NB4 (cell line): ENCODE measurements at regions not wholly inside any gene's neighbourhood (a gene's known extent, or its start where the extent isn't known, plus 50 kb on each side); places are given as distances from the start of the nearest gene placed in this dataset.

Source experiments
- DNase-seq: peaks from one replicate; pipeline ENCODE4 v3.0.0; 2010; ENCODE audit warnings: low read depth
- H3K4me3 ChIP-seq: one replicate; pipeline ENCODE4 v1.5.1; 2011; ENCODE audit warnings: mild to moderate bottlenecking, low read depth, low read length, moderate library complexity
- MYC ChIP-seq: IDR thresholded peaks from 2 replicates; pipeline ENCODE4 v1.6.1; 2011; ENCODE audit warnings: low read depth, low read length
- POLR2A ChIP-seq: IDR thresholded peaks from 2 replicates; pipeline ENCODE4 v1.6.1; 2011; ENCODE audit warnings: mild to moderate bottlenecking; ENCODE audit not compliant: insufficient read length; ENCODE audit errors: extremely low read depth
- TF ChIP-seq, protein P1 (sequence below): IDR thresholded peaks from one replicate; pipeline ENCODE4 v1.5.1; 2012; ENCODE audit warnings: low read depth, low read length
- TF ChIP-seq, protein P2 (sequence below): IDR thresholded peaks from 2 replicates; pipeline ENCODE4 v1.6.1; 2011; ENCODE audit warnings: low read depth, low read length

DNA sequence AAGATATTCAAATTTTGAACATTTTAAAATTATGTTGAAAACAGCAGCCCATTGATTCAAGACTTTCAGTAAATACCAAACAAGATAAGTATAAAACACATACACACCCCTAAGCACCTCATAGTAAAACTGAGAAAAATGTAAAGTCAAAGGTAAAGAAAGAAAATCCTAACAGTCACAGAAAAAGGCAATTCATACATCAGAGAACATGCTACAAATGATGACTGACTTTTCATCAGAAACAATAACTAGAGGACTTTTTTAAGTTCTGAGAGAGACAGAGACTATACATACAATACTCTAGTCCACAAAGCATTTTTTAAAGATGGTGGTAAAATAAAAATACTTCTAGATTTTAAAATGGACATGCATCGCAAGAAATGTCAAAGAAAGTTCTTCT, 111.0 kb downstream of the PFDN4 start:
- H3K4me3 ChIP-seq: no peak overlapping the region
- TF ChIP-seq, protein P1, sequence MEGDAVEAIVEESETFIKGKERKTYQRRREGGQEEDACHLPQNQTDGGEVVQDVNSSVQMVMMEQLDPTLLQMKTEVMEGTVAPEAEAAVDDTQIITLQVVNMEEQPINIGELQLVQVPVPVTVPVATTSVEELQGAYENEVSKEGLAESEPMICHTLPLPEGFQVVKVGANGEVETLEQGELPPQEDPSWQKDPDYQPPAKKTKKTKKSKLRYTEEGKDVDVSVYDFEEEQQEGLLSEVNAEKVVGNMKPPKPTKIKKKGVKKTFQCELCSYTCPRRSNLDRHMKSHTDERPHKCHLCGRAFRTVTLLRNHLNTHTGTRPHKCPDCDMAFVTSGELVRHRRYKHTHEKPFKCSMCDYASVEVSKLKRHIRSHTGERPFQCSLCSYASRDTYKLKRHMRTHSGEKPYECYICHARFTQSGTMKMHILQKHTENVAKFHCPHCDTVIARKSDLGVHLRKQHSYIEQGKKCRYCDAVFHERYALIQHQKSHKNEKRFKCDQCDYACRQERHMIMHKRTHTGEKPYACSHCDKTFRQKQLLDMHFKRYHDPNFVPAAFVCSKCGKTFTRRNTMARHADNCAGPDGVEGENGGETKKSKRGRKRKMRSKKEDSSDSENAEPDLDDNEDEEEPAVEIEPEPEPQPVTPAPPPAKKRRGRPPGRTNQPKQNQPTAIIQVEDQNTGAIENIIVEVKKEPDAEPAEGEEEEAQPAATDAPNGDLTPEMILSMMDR: no peak
- TF ChIP-seq, protein P2, sequence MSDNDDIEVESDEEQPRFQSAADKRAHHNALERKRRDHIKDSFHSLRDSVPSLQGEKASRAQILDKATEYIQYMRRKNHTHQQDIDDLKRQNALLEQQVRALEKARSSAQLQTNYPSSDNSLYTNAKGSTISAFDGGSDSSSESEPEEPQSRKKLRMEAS: no peak
- TF ChIP-seq MYC (no peak), POLR2A (no peak)
- DNase-seq: no peak

DNA sequence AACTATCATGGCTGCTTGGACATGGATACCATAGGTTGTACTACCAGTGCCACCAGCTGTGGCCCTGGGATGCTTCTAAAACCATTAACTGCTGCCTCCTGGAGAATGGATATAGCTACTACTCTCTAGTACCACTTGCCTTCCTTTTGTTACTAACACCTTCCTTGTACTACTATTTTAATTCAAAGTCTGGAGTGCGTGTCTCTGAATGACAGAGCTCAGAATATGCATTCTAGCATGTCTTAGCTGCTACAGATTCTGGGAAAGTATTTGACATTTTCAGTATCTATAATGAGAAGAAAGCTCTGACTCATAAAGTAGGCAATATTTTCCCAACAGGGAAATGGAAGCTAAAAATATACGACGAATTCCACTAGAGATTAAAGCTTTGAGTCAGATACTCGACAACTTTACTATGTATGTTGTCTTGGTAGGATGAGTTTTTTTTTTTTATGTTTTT, 112.3 kb downstream of the PFDN4 start:
- H3K4me3 ChIP-seq: no peak overlapping the region
- TF ChIP-seq, protein P1: no peak
- TF ChIP-seq MYC: no peak
- TF ChIP-seq, protein P2: no peak
- TF ChIP-seq POLR2A: no peak
- DNase-seq: no peak

DNA sequence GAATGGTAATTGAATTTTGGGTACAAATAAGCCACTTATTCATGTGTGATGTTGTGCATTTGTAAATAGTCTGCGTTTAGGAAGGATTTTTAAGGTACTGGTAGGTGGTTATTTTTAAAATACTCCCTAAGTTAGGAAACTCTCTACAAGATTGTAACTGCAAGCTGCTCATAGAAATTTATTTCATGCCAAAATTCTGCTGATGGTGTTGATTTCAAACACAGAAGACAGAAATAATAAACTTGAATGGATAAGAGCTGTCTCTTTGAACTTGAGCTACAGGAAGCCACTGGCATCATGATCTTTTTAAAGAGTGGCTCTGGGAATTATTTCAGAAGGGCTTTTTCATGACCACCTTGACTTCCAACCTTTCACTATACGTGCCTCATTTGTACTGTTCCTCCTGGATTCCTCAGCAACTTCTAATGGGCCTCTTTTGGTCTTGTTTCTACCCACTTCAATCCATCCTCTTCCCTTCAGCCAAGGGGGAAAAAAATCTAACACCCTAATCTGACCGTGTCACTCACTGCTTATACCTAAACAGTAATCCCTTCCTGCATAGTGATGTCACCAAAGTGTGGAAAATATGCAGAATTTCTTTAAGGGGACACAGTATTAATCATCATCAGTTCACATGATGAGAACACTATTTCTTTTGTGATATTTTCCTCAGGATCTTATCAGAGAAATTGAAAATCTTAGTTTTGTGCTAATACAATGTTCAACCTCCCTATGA, 113.6 kb downstream of the PFDN4 start:
- no peak for DNase-seq
- no peak overlapping the region for H3K4me3 ChIP-seq
- no peak for TF ChIP-seq POLR2A
- no peak for TF ChIP-seq MYC
- TF ChIP-seq, protein P2: no peak
- TF ChIP-seq, protein P1: no peak

DNA sequence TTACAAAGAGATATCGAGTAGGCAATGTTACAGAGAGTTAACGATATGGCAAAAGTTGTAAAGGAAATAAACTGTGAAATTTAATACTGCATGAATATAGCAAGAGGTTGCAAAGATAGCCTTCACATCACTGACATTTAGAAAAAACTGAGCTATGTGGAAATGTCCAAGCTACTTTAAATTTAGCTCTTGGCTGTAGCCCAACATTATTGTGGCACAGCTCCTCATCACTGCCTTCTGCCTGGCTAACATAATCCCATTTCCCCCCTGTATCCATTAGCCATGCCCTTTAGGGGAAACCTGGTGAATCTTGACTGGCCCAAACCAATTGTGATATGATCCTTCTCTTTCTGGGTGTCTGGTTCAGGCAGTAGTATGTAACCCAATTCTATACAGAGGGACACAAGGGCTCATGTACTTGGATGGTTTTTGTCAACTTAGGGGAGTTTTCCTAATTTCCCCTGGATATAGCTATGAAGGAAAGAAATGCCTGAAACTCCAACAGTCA, 115.4 kb downstream of the PFDN4 start:
- no peak overlapping the region for H3K4me3 ChIP-seq
- DNase-seq: no peak
- no peak for TF ChIP-seq POLR2A
- TF ChIP-seq, protein P2: no peak
- TF ChIP-seq, protein P1: no peak
- no peak for TF ChIP-seq MYC

DNA sequence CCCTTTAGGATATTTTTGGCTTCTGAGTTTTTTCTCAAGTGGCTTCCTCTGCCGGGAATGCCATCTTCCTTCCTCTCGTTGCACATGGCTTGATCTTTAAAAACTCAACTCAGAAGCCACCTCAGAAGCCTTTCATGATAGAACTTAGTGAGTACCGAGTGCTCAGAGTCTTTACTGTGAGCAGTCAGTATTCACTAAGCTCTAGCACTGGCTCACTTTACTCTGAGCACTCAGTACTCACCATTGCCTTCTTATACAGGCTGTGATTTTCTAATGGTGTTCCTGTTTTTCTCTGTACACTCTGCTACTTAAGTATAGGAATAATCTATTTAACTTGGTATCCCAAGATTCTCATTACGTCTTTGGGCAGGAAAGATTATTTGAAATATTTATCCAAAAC, 116.2 kb downstream of the PFDN4 start:
- no peak overlapping the region for H3K4me3 ChIP-seq
- no peak for DNase-seq
- TF ChIP-seq, protein P2: no peak
- TF ChIP-seq POLR2A (no peak), MYC (no peak)
- TF ChIP-seq, protein P1: no peak
